MM.1S (cell line): ENCODE measurements at regions not wholly inside any gene's neighbourhood (a gene's known extent, or its start where the extent isn't known, plus 50 kb on each side); places are given as distances from the start of the nearest gene placed in this dataset.

Experiments used
- EZH2 ChIP-seq: fragments of 300-600 bp; sonication (generic); optimal IDR thresholded peaks from 2 replicates; pipeline ENCODE3; 2017; ENCODE audit warnings: low read depth, mild to moderate bottlenecking, antibody characterized with exemption, low read length, mixed read lengths
- TF ChIP-seq, protein P1 (sequence below): fragments of 300-600 bp; sonication (generic); IDR thresholded peaks from 2 replicates; pipeline ENCODE4 v1.5.1; 2016; ENCODE audit warnings: antibody characterized with exemption, low read length, mixed read lengths

DNA sequence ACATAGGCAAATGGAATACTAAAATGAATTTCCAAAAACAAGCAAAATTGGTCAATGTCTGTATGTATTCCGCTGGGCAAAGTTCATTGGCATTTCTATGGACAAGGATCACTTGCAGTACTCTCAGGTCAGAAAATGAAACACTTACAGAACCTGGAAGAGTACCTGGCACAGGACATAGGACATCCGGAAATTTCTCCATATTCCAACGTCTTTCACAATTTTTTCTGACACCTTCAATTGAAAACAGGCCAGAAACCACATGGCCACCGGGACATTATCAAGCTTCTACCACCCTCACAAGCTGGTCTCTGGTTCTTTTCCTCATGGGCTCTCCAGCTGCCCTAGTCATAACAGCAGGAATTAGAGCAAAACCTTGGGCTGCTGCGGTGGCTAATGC is 96.9 kb upstream of the MSH6 start:
- TF ChIP-seq, protein P1, sequence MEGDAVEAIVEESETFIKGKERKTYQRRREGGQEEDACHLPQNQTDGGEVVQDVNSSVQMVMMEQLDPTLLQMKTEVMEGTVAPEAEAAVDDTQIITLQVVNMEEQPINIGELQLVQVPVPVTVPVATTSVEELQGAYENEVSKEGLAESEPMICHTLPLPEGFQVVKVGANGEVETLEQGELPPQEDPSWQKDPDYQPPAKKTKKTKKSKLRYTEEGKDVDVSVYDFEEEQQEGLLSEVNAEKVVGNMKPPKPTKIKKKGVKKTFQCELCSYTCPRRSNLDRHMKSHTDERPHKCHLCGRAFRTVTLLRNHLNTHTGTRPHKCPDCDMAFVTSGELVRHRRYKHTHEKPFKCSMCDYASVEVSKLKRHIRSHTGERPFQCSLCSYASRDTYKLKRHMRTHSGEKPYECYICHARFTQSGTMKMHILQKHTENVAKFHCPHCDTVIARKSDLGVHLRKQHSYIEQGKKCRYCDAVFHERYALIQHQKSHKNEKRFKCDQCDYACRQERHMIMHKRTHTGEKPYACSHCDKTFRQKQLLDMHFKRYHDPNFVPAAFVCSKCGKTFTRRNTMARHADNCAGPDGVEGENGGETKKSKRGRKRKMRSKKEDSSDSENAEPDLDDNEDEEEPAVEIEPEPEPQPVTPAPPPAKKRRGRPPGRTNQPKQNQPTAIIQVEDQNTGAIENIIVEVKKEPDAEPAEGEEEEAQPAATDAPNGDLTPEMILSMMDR: no peak
- no peak for TF ChIP-seq EZH2
